ENCODE measurements at regions not wholly inside any gene's neighbourhood (a gene's known extent, or its start where the extent isn't known, plus 50 kb on each side); places are given as distances from the start of the nearest gene placed in this dataset.
"Not testable (repeated sequence)": the region's sequence is repeated elsewhere in the genome, so short reads cannot be mapped to it uniquely, and the experiment has no call there.

DNA sequence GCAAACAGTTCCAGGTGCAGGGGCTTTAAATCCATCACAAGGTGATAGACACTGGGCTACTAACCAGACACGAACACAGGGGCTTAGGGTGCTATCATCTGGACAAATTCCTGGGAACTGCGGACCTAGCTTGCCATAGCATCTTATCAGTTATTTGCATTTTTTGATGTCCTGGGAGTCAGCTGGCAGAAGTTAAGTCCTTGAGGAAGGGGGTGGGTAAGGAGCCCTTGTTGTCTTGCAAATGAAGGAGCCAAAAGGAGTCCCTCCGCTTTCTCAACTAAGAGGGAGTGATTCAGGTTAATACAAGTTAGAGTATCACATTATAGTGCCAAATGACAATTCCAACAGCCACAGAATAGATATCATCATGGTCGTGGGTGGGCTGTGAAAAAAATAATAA is 108.9 kb downstream of the NPAP1 start:
- Histone ChIP-seq H3K9me3 (ENCODE audit: severe bottlenecking) (no peaks in the 10 kb centered on the region), H3K27me3 (ENCODE audit: insufficient read depth, low read depth, severe bottlenecking) (peaks cover 41% of the 10 kb centered on the region), H3K36me3 (no peaks in the 10 kb centered on the region), H3K27ac (no peak overlapping the region), H3K4me3 (ENCODE audit: low read depth, low read length) (no peak overlapping the region)
- DNase-seq = no peak
- TF ChIP-seq, protein P1, sequence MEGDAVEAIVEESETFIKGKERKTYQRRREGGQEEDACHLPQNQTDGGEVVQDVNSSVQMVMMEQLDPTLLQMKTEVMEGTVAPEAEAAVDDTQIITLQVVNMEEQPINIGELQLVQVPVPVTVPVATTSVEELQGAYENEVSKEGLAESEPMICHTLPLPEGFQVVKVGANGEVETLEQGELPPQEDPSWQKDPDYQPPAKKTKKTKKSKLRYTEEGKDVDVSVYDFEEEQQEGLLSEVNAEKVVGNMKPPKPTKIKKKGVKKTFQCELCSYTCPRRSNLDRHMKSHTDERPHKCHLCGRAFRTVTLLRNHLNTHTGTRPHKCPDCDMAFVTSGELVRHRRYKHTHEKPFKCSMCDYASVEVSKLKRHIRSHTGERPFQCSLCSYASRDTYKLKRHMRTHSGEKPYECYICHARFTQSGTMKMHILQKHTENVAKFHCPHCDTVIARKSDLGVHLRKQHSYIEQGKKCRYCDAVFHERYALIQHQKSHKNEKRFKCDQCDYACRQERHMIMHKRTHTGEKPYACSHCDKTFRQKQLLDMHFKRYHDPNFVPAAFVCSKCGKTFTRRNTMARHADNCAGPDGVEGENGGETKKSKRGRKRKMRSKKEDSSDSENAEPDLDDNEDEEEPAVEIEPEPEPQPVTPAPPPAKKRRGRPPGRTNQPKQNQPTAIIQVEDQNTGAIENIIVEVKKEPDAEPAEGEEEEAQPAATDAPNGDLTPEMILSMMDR (IDR thresholded peaks at IDR 0.05; ENCODE audit: low read depth, low read length) = no peak

- DNase-seq = no peak
- TF ChIP-seq, protein P1 (IDR thresholded peaks at IDR 0.05; ENCODE audit: low read depth, low read length) = no peak
- H3K4me3 ChIP-seq (ENCODE audit: low read depth, low read length) = no peak overlapping the region
- H3K27me3 ChIP-seq (ENCODE audit: insufficient read depth, low read depth, severe bottlenecking) = peaks cover 44% of the 10 kb centered on the region
- no peaks in the 10 kb centered on the region for H3K36me3 ChIP-seq
- no peak overlapping the region for H3K27ac ChIP-seq
- H3K9me3 ChIP-seq (ENCODE audit: severe bottlenecking) = no peaks in the 10 kb centered on the region
These were observed 110.8 kb downstream of the NPAP1 start for GRCh38 chr15:24786347-24786746.

- H3K27ac ChIP-seq; DNase-seq; H3K36me3 ChIP-seq; H3K9me3 ChIP-seq (ENCODE audit: severe bottlenecking); H3K4me3 ChIP-seq (ENCODE audit: low read depth, low read length): not testable (repeated sequence)
- H3K27me3 ChIP-seq (ENCODE audit: insufficient read depth, low read depth, severe bottlenecking) = peaks cover 30% of the 10 kb centered on the region
These were observed 127.0 kb downstream of the NPAP1 start for GRCh38 chr15:24802624-24803023.

DNA sequence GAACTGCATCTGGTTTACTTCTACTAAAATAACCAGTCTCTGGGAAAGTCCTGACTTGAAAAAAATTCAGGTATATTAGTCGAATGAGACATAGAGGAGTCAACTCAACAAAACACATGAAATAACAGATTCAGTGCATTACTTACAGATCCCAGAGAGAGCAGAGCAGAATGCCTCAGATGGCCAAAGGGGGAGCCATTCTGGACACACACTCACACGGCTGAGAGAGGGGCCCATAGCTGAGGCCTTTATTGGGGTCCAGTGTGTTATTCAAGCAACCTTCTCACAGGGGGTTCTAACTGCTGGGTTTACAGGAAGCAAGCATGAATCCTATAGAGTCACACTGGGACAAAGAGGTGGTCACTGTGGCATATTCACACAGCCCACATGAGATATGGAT is 135.1 kb upstream of the SNRPN start:
- Histone ChIP-seq H3K27ac (no peak overlapping the region), H3K27me3 (ENCODE audit: insufficient read depth, low read depth, severe bottlenecking) (peaks cover 36% of the 10 kb centered on the region), H3K36me3 (no peaks in the 10 kb centered on the region), H3K9me3 (ENCODE audit: severe bottlenecking) (no peaks in the 10 kb centered on the region), H3K4me3 (ENCODE audit: low read depth, low read length) (no peak overlapping the region)
- DNase-seq = no peak
- TF ChIP-seq, protein P1 (IDR thresholded peaks at IDR 0.05; ENCODE audit: low read depth, low read length) = peak; percentile 15; the same call in 1 of the 2 replicates

DNA sequence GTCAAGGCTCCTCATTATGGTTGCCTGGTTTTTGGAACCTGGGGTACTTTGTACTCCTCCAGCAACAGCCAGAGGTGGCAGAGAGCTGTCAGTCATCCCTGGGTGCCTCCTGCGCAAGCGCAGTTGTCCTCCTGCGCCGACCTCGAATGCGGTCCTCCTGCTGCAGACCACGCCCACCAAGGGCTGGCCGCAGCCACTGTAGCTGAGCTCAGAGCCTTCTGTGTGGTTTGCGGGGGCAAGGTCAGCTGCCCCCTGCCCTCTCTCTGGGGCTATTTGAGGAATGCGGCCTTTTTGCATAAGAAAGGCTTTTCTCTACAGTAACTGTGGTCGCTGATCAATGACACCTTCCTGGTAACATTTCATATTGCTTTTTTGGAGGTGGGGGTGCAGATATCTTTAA is 131.3 kb upstream of the SNRPN start:
- peaks cover 39% of the 10 kb centered on the region for H3K27me3 ChIP-seq (ENCODE audit: insufficient read depth, low read depth, severe bottlenecking)
- no peak for DNase-seq
- H3K27ac ChIP-seq = no peak overlapping the region
- H3K9me3 ChIP-seq (ENCODE audit: severe bottlenecking) = no peaks in the 10 kb centered on the region
- TF ChIP-seq, protein P1 (IDR thresholded peaks at IDR 0.05; ENCODE audit: low read depth, low read length) = no peak
- H3K4me3 ChIP-seq (ENCODE audit: low read depth, low read length) = no peak overlapping the region
- H3K36me3 ChIP-seq = no peaks in the 10 kb centered on the region

DNA sequence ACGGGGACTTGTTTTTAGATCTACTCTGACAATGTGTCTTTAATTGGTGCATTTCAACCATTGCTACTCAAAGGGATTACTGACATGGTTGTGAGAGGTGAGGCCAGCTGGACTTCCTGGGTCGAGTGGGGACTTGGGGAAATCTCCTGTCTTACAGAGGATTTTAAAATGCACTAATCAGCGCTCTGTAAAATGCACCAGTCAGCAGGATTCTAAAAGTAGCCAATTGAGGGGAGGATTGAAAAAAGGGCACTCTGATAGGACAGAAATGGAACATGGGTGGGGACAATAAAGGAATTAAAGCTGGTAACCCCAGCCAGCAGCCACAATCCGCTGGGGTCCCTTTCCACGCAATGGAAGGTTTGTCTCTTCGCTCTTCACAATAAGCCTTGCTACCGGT is 122.5 kb upstream of the SNRPN start:
- TF ChIP-seq, protein P1 (IDR thresholded peaks at IDR 0.05; ENCODE audit: low read depth, low read length) = no peak
- H3K27me3 ChIP-seq (ENCODE audit: insufficient read depth, low read depth, severe bottlenecking) = peaks cover 22% of the 10 kb centered on the region
- H3K27ac ChIP-seq = no peak overlapping the region
- no peaks in the 10 kb centered on the region for H3K9me3 ChIP-seq (ENCODE audit: severe bottlenecking)
- no peak overlapping the region for H3K4me3 ChIP-seq (ENCODE audit: low read depth, low read length)
- H3K36me3 ChIP-seq = no peaks in the 10 kb centered on the region
- DNase-seq = no peak

Data from WERI-Rb-1 (cell line).